GM12878 (cell line): ENCODE measurements at regions not wholly inside any gene's neighbourhood (a gene's known extent, or its start where the extent isn't known, plus 50 kb on each side); places are given as distances from the start of the nearest gene placed in this dataset.

ENCODE experiments used
- ATAC-seq: fragments of 200-7000 bp; cut with Tn5 transposase; 3 replicates; pipeline ENCODE4 v1.9.1; 2020; ENCODE audit warnings: mild to moderate bottlenecking, moderate library complexity
- BruUV-seq: library from RNA; stranded (reverse); fragments of 400-500 nt; replicated peaks from 2 replicates; lab custom pipeline; 2021; lab: Mats Ljungman, UMichigan
- CTCF ChIA-PET: fragments of 300-600 bp; sonication (Branson Sonifier 250); formaldehyde crosslinking; extraction: SDS; loops from one replicate; lab custom pipeline; 2021; ENCODE audit warnings: inconsistent platforms; lab: Yijun Ruan, JAX
- POLR2A ChIA-PET: fragments of 350-600 bp; formaldehyde crosslinking; extraction: SDS; loops from one replicate; lab custom pipeline; 2021; ENCODE audit warnings: inconsistent platforms; lab: Charles Lee
- RAD21 ChIA-PET: fragments of 300-600 bp; sonication (Branson Sonifier 250); formaldehyde crosslinking; loops from one replicate; lab custom pipeline; 2023; ENCODE audit warnings: antibody characterized with exemption; ENCODE audit not compliant: unreplicated experiment; lab: Charles Lee
- SMC1A ChIA-PET: fragments of 300-600 bp; sonication (Branson Sonifier 250); formaldehyde crosslinking; loops from one replicate; lab custom pipeline; 2023; ENCODE audit not compliant: unreplicated experiment, uncharacterized antibody; lab: Charles Lee
- DNase-seq: peaks from one replicate; pipeline ENCODE4 v3.0.0-alpha.2; 2011; ENCODE audit warnings: low read depth, low spot score
- FAIRE-seq: peaks from 3 replicates; lab custom pipeline; 2011; peaks lifted over from hg19 to GRCh38; lab: Jason Lieb, UNC
- H2AFZ ChIP-seq: 2 replicates; pipeline ENCODE4 v1.6.0; 2011; ENCODE audit warnings: low read depth, low read length, control low read depth; ENCODE audit not compliant: control insufficient read depth
- H3K27ac ChIP-seq: 2 replicates; pipeline ENCODE4 v1.5.1; 2011; ENCODE audit warnings: control low read depth; ENCODE audit not compliant: control insufficient read depth, insufficient read depth
- H3K27me3 ChIP-seq, 2 experiments: replicated peaks in 1 of 2; 2 replicates each; pipeline versions ENCODE4 v1.6.0 to v1.6.1; 2011; ENCODE audit warnings: low read length in 1 of 2; ENCODE audit not compliant: control insufficient read depth in 2 of 2, insufficient read depth in 2 of 2
- H3K36me3 ChIP-seq, 2 experiments: 2 replicates each; pipeline ENCODE4 v1.5.1; 2011; ENCODE audit warnings: low read length in 1 of 2; ENCODE audit not compliant: control insufficient read depth in 2 of 2, insufficient read depth in 2 of 2
- H3K4me1 ChIP-seq: 2 replicates; pipeline ENCODE4 v1.6.1; 2011; ENCODE audit warnings: mild to moderate bottlenecking, low read length, moderate library complexity, mixed read lengths; ENCODE audit not compliant: control insufficient read depth, insufficient read depth
- H3K4me2 ChIP-seq: 2 replicates; pipeline ENCODE4 v1.6.0; 2011; ENCODE audit warnings: control low read depth; ENCODE audit not compliant: control insufficient read depth, insufficient read depth
- H3K4me3 ChIP-seq: fragments of 200-600 bp; sonication (generic); 2 replicates; pipeline ENCODE4 v1.5.1; 2016
- H3K79me2 ChIP-seq: 2 replicates; pipeline ENCODE4 v1.6.0; 2011; ENCODE audit warnings: low read length; ENCODE audit not compliant: control insufficient read depth, insufficient read depth
- H3K9ac ChIP-seq: 2 replicates; pipeline ENCODE4 v1.8.0; 2011; ENCODE audit warnings: low read length, control low read depth, mixed read lengths; ENCODE audit not compliant: control insufficient read depth, insufficient read depth
- H3K9me3 ChIP-seq: replicated peaks from 3 replicates; pipeline ENCODE4 v1.5.1; 2011; ENCODE audit warnings: mild to moderate bottlenecking, low read length; ENCODE audit not compliant: control insufficient read depth, insufficient read depth
- H4K20me1 ChIP-seq: 2 replicates; pipeline ENCODE4 v1.6.0; 2011; ENCODE audit not compliant: control insufficient read depth, insufficient read depth
- CHD1 ChIP-seq: IDR thresholded peaks from 2 replicates; pipeline ENCODE4 v1.6.1; 2012; ENCODE audit warnings: low read depth, low read length, improper control_type of control experiment
- ESRRA ChIP-seq: IDR thresholded peaks from 2 replicates; pipeline ENCODE4 v1.6.1; 2012; ENCODE audit warnings: mild to moderate bottlenecking, low read length, improper control_type of control experiment
- HCFC1 ChIP-seq: fragments of 150-350 bp; IDR thresholded peaks from 2 replicates; pipeline ENCODE4 v1.6.1; 2014; ENCODE audit warnings: low read length
- HDGF ChIP-seq: fragments of 450-650 bp; IDR thresholded peaks from 2 replicates; pipeline ENCODE4 v1.6.1; 2016; ENCODE audit warnings: antibody characterized with exemption
- KLF5 ChIP-seq: fragments of 450-650 bp; IDR thresholded peaks from 2 replicates; pipeline ENCODE4 v1.6.1; 2014; ENCODE audit warnings: mild to moderate bottlenecking; ENCODE audit not compliant: partially characterized antibody
- MTA2 ChIP-seq: fragments of 450-650 bp; IDR thresholded peaks from 2 replicates; pipeline ENCODE4 v1.6.1; 2016; ENCODE audit warnings: low read depth, mild to moderate bottlenecking, moderate library complexity
- RFX5 ChIP-seq: IDR thresholded peaks from 2 replicates; pipeline ENCODE4 v1.6.1; 2011; ENCODE audit warnings: low read depth, low read length, improper control_type of control experiment
- SREBF1 ChIP-seq: IDR thresholded peaks from 2 replicates; pipeline ENCODE4 v1.6.1; 2012; ENCODE audit warnings: mild to moderate bottlenecking, low read length
- SRF ChIP-seq, 2 experiments: IDR thresholded peaks; 2 replicates each; pipeline ENCODE4 v1.6.1; 2011; ENCODE audit warnings: low read depth in 2 of 2, low read length in 2 of 2, mild to moderate bottlenecking in 1 of 2, moderate library complexity in 1 of 2
- USF1 ChIP-seq: IDR thresholded peaks from 2 replicates; pipeline ENCODE4 v1.6.1; 2011; ENCODE audit warnings: borderline replicate concordance, low read depth, mild to moderate bottlenecking, moderate library complexity, mixed read lengths, low read length; ENCODE audit not compliant: insufficient read depth; ENCODE audit errors: extremely low read length
- ZSCAN29 ChIP-seq: fragments of 450-650 bp; IDR thresholded peaks from 2 replicates; pipeline ENCODE4 v1.6.1; 2017; ENCODE audit warnings: mild to moderate bottlenecking, moderate library complexity
- in situ Hi-C: fragments of 300-500 bp; cut with MboI; formaldehyde crosslinking; loops from 9 replicates; pipeline ENCODE4 v1.14.3; 2018; ENCODE audit warnings: mixed read lengths
- intact Hi-C: fragments of 100-400 bp; cut with micrococcal nuclease; formaldehyde crosslinking; loops from one replicate; pipeline ENCODE4 v1.14.2; 2022; ENCODE audit not compliant: unreplicated experiment

DNA sequence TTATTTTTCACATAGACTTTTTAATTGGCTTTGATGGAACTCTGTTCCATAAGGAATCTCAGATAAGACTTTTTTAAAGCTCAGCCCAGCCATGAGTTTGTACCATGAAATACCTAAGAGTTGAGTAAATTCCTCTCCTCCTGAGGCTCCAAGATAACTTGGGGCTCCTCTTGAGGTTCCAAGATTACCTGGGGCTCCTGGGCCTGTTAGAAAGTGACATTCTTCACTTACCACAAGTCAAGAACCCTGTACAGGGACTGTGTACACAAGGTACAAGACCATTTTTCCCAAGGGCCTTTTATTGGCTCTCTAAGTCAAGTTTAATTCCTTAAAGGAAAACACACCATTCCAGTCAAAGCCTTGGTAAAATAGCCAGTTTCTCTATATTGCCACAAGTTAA, 111.3 kb upstream of the PRR20G start:
- DNase-seq (no peak), ATAC-seq (no peak)
- Histone ChIP-seq H3K79me2 (no peaks in the 10 kb centered on the region), H4K20me1 (no peaks in the 10 kb centered on the region), H3K9me3 (no peaks in the 10 kb centered on the region), H3K4me1 (no peaks in the 10 kb centered on the region)
- in situ Hi-C loops, result no loop called here
- BruUV-seq, result no TSS peak
- RAD21 ChIA-PET, result no interaction called here
- SMC1A ChIA-PET, result interaction anchor here (0.9 kb wide), 1 partner anchor 206 kb away, joined by 3 read pairs; no protein-coding TSS in a partner anchor
- TF ChIP-seq RFX5, result no peak
- TF ChIP-seq ESRRA, result no peak
- TF ChIP-seq HDGF, result no peak
- no peak for TF ChIP-seq SRF (IDR thresholded peaks at IDR 0.05; ENCODE audit: low read depth in 2 of 2, low read length in 2 of 2)
- no peak for TF ChIP-seq USF1
- TF ChIP-seq KLF5, result no peak
- TF ChIP-seq CHD1, result no peak
- TF ChIP-seq MTA2, result no peak
- TF ChIP-seq SREBF1, result no peak
- TF ChIP-seq HCFC1, result no peak
- TF ChIP-seq ZSCAN29, result no peak
- TF ChIP-seq, all 136 proteins: peak for 0
- no peak for FAIRE-seq
- ChIA-PET POLR2A (interaction anchor here (0.6 kb wide), 1 partner anchor 754 kb away, joined by 6 read pairs; no protein-coding TSS in a partner anchor), CTCF (interaction anchor here (0.9 kb wide), 1 partner anchor 29 kb away, joined by 3 read pairs; no protein-coding TSS in a partner anchor)
- no peak overlapping the region for H3K9ac ChIP-seq
- no peaks in the 10 kb centered on the region for H3K36me3 ChIP-seq
- no peak overlapping the region for H2AFZ ChIP-seq
- no peak overlapping the region for H3K27ac ChIP-seq
- H3K4me3 ChIP-seq, result no peak overlapping the region
- peaks cover 0 to 4% of the 10 kb centered on the region in 2 experiments; a peak in 2 of 4 replicates for H3K27me3 ChIP-seq
- H3K4me2 ChIP-seq, result no peak overlapping the region
- intact Hi-C loops, result no loop called here
